Liver (tissue), 3 donors: ENCODE measurements at regions not wholly inside any gene's neighbourhood (a gene's known extent, or its start where the extent isn't known, plus 50 kb on each side); places are given as distances from the start of the nearest gene placed in this dataset.

Source experiments
- CTCF ChIP-seq: fragments of 150-350 bp; IDR thresholded peaks from 2 replicates; pipeline ENCODE4 v1.5.1; 2017; ENCODE audit warnings: improper control_type of control experiment, low read depth, low read length; ENCODE audit not compliant: missing input control
- EGR1 ChIP-seq, 2 donors: IDR thresholded peaks; 2 replicates each; pipeline ENCODE4 v1.6.1; 2016 to 2018; ENCODE audit warnings: antibody characterized with exemption in 2 of 2, low read depth in 2 of 2
- JUND ChIP-seq, 2 donors: IDR thresholded peaks; 2 replicates each; pipeline ENCODE4 v1.6.1; 2016; ENCODE audit warnings: antibody characterized with exemption in 2 of 2
- MAX ChIP-seq: IDR thresholded peaks from 2 replicates; pipeline ENCODE4 v1.6.1; 2016; ENCODE audit warnings: antibody characterized with exemption
- RAD21 ChIP-seq, 2 donors: IDR thresholded peaks; 2 replicates each; pipeline ENCODE4 v1.6.1; 2016; ENCODE audit warnings: antibody characterized with exemption in 2 of 2, mild to moderate bottlenecking in 2 of 2
- REST ChIP-seq: IDR thresholded peaks from 2 replicates; pipeline ENCODE4 v1.6.1; 2016; ENCODE audit warnings: antibody characterized with exemption, mild to moderate bottlenecking
- RXRA ChIP-seq, 2 donors: IDR thresholded peaks; 2 replicates each; pipeline ENCODE4 v1.6.1; 2017 to 2018; ENCODE audit warnings: antibody characterized with exemption in 2 of 2, mild to moderate bottlenecking in 1 of 2
- SP1 ChIP-seq: IDR thresholded peaks from 2 replicates; pipeline ENCODE4 v1.6.1; 2018; ENCODE audit warnings: antibody characterized with exemption, mild to moderate bottlenecking
- YY1 ChIP-seq: IDR thresholded peaks from 2 replicates; pipeline ENCODE4 v1.6.1; 2016; ENCODE audit warnings: antibody characterized with exemption, mild to moderate bottlenecking
- ZBTB33 ChIP-seq: IDR thresholded peaks from 2 replicates; pipeline ENCODE4 v1.6.1; 2016; ENCODE audit warnings: antibody characterized with exemption
- donor health status: healthy.
- donor health status: healthy.

- no peak for TF ChIP-seq CTCF
- no peak for TF ChIP-seq SP1
- TF ChIP-seq RXRA (IDR thresholded peaks at IDR 0.05), result no peak
- no peak for TF ChIP-seq ZBTB33
- TF ChIP-seq MAX, result no peak
- no peak for TF ChIP-seq JUND (IDR thresholded peaks at IDR 0.05)
- no peak for TF ChIP-seq EGR1 (IDR thresholded peaks at IDR 0.05; ENCODE audit: low read depth in 2 of 2)
- TF ChIP-seq YY1, result no peak
- TF ChIP-seq RAD21 (IDR thresholded peaks at IDR 0.05), result no peak
- TF ChIP-seq REST, result no peak
Measured at GRCh38 chr4:79739912-79740311, 331.9 kb upstream of the GK2 start.
